RWPE1 (cell line): ENCODE measurements at regions not wholly inside any gene's neighbourhood (a gene's known extent, or its start where the extent isn't known, plus 50 kb on each side); places are given as distances from the start of the nearest gene placed in this dataset.

Experiments
- CTCF ChIA-PET: fragments of 350-600 bp; sonication (Branson Sonifier 250); formaldehyde crosslinking; extraction: SDS; loops from one replicate; lab custom pipeline; 2021; lab: Yijun Ruan, JAX
- POLR2A ChIA-PET: fragments of 400-600 bp; formaldehyde crosslinking; extraction: SDS; loops from one replicate; lab custom pipeline; 2020; ENCODE audit warnings: antibody characterized with exemption; ENCODE audit not compliant: low non-redundant PET; lab: Yijun Ruan, JAX
- DNase-seq: peaks from one replicate; pipeline ENCODE4 v3.0.0; 2012; ENCODE audit warnings: low spot score
- H3K27ac ChIP-seq: fragments of 450-650 bp; 2 replicates; pipeline ENCODE4 v1.5.1; 2017
- CTCF ChIP-seq: fragments of 450-650 bp; conservative IDR thresholded peaks from 2 replicates; pipeline ENCODE4 v1.5.1; 2017; ENCODE audit warnings: low read depth, mild to moderate bottlenecking

DNA sequence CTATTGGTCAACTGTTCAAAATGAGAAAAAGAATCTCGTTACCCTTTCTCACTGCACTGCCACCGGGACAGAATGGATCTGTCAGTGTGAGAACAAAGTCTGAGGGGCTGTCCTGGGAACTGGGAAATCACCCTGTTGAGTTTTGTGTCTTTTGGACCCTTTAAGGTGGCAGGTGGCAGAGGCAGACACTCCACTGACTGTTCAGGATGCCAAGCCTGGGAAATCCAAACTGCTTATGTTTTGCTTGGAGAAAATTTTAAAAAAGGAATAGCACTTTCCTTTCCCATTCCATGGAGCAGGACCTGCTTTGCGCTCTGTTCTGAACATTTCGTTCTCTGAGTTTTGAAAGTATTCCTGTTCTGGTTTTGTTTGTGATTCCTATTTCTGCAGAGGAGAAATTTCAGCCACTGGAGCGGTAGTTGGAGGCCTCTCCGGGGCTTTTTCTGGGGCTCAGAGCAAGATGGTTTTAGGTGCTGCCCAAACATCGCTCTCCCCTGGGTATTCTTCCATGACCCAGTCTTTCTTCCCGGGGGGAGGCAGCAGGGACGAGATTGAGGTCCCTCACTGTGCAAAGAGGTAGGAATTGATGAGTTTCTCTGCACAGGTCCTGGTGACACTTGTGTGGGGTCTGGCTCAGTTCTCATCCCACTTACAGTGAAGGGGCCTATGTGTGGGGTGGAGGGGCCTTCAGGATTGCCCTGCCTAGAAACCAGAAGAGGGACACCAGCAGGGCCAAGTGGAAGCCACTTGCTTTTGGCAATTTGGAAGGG, 138.5 kb upstream of the SYT13 start:
- ChIA-PET POLR2A (no interaction called here), CTCF (no interaction called here)
- no peak overlapping the region for H3K27ac ChIP-seq
- no peak for DNase-seq
- no peak for TF ChIP-seq CTCF

- H3K27ac ChIP-seq: no peak overlapping the region
- CTCF ChIA-PET: no interaction called here
- POLR2A ChIA-PET: interaction anchor here (0.6 kb wide), 1 partner anchor 68 kb away, joined by 3 read pairs; no protein-coding TSS in a partner anchor
- no peak for TF ChIP-seq CTCF
- no peak for DNase-seq
Measured at GRCh38 chr11:45423475-45424120, 137.5 kb upstream of the SYT13 start.

GRCh38 chr11:45423036-45423435, 136.9 kb upstream of the SYT13 start:
- DNase-seq: no peak
- no peak overlapping the region for H3K27ac ChIP-seq
- ChIA-PET CTCF (no interaction called here), POLR2A (no interaction called here)
- TF ChIP-seq CTCF: no peak

DNA sequence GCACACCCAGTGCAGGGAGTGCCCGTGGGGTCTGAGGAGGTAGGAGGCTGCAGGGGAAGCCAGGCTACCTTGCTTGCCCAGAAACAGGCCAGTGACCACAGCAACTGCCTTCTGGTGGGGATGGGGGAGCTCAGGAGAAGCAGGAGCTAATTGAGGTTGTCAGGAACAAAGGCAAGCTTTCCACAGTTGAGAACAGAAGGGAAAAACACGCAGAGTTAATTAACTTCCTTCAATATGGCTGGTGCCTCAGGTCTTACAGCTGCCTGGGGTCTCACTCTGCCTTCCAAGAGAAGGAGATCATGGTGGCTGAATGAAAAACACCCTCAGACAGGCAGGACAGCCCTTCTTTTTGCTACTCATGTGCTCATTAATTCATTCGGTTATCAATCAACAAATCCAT, 127.9 kb upstream of the SYT13 start:
- no peak overlapping the region for H3K27ac ChIP-seq
- no peak for TF ChIP-seq CTCF
- ChIA-PET CTCF (interaction anchor here (1.6 kb wide), 1 partner anchor 43 kb away, joined by 4 read pairs; no protein-coding TSS in a partner anchor), POLR2A (no interaction called here)
- DNase-seq: no peak

GRCh38 chr11:45413156-45413858, 127.2 kb upstream of the SYT13 start:
- ChIA-PET CTCF (interaction anchor here (1.6 kb wide), 1 partner anchor 42 kb away, joined by 4 read pairs; no protein-coding TSS in a partner anchor), POLR2A (no interaction called here)
- H3K27ac ChIP-seq: no peak overlapping the region
- no peak for DNase-seq
- no peak for TF ChIP-seq CTCF

DNA sequence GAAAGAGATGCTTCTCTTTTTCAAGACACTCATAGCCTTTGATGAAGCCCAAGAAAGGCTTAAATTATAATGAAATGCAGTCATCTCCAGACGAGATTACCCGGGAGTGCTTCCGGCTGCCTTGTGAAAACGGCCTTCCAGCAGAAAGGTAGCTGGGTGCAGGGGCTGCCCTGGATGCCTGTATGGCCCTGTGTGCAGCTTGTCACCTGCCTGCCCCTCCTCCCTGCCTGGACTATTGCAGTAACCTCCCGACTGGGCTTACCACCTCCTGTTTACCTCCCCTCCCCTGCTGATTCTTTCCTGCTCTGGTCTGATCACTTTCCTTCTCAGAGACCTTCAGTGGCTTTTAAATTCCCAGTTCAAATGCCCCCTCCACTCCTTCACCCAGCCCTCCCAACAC, 126.4 kb upstream of the SYT13 start:
- ChIA-PET CTCF (no interaction called here), POLR2A (no interaction called here)
- TF ChIP-seq CTCF: no peak
- no peak for DNase-seq
- H3K27ac ChIP-seq: no peak overlapping the region
